Smooth muscle cell (in vitro differentiated cells): ENCODE measurements at regions not wholly inside any gene's neighbourhood (a gene's known extent, or its start where the extent isn't known, plus 50 kb on each side); places are given as distances from the start of the nearest gene placed in this dataset.

ENCODE experiments used
- DNase-seq: peaks from one replicate; lab custom pipeline; 2025; ENCODE audit not compliant: unreplicated experiment; lab: John Stamatoyannopoulos, UW
- H2AFZ ChIP-seq: fragments of 200-600 bp; sonication (generic); 2 replicates; pipeline ENCODE4 v1.6.0; 2016; ENCODE audit warnings: antibody characterized with exemption, low read depth, mild to moderate bottlenecking
- H3F3A ChIP-seq: fragments of 200-600 bp; sonication (generic); 2 replicates; pipeline ENCODE4 v1.6.0; 2017; ENCODE audit warnings: antibody characterized with exemption, low read depth
- H3K27ac ChIP-seq: fragments of 200-600 bp; sonication (generic); 2 replicates; pipeline ENCODE4 v1.5.1; 2016; ENCODE audit warnings: low read depth, mild to moderate bottlenecking
- H3K27me3 ChIP-seq: fragments of 200-600 bp; sonication (generic); 2 replicates; pipeline ENCODE4 v1.6.1; 2016; ENCODE audit warnings: low read depth, mild to moderate bottlenecking
- H3K36me3 ChIP-seq: fragments of 200-600 bp; sonication (generic); 2 replicates; pipeline ENCODE4 v1.5.1; 2016; ENCODE audit warnings: low read depth
- H3K4me1 ChIP-seq: fragments of 200-600 bp; sonication (generic); 2 replicates; pipeline ENCODE4 v1.5.1; 2016; ENCODE audit warnings: low read depth
- H3K4me2 ChIP-seq: fragments of 200-600 bp; sonication (generic); 2 replicates; pipeline ENCODE4 v1.6.0; 2016; ENCODE audit warnings: mild to moderate bottlenecking
- H3K4me3 ChIP-seq: fragments of 200-600 bp; sonication (generic); 2 replicates; pipeline ENCODE4 v1.5.1; 2016; ENCODE audit warnings: mild to moderate bottlenecking
- H3K79me2 ChIP-seq: fragments of 200-600 bp; sonication (generic); 2 replicates; pipeline ENCODE4 v1.6.0; 2016; ENCODE audit warnings: low read depth, mild to moderate bottlenecking
- H3K9ac ChIP-seq: fragments of 200-600 bp; sonication (generic); 2 replicates; pipeline ENCODE4 v1.6.0; 2016; ENCODE audit warnings: low read depth
- H3K9me3 ChIP-seq: fragments of 200-600 bp; sonication (generic); replicated peaks from 2 replicates; pipeline ENCODE4 v1.5.1; 2016; ENCODE audit warnings: low read depth
- H4K20me1 ChIP-seq: fragments of 200-600 bp; sonication (generic); 2 replicates; pipeline ENCODE4 v1.6.0; 2016; ENCODE audit warnings: low read depth
- WGBS: methylation state at CpG from one replicate; pipeline ENCODE4 v1.1.7; 2016; ENCODE audit warnings: low lambda C conversion rate; 5-methylcytosine and 5-hydroxymethylcytosine counted together
- TF ChIP-seq, protein P1 (sequence below): fragments of 200-600 bp; sonication (generic); IDR thresholded peaks from 2 replicates; pipeline ENCODE4 v1.5.1; 2017; ENCODE audit warnings: borderline replicate concordance, mild to moderate bottlenecking, antibody characterized with exemption; ENCODE audit not compliant: insufficient read depth, poor library complexity, severe bottlenecking

DNA sequence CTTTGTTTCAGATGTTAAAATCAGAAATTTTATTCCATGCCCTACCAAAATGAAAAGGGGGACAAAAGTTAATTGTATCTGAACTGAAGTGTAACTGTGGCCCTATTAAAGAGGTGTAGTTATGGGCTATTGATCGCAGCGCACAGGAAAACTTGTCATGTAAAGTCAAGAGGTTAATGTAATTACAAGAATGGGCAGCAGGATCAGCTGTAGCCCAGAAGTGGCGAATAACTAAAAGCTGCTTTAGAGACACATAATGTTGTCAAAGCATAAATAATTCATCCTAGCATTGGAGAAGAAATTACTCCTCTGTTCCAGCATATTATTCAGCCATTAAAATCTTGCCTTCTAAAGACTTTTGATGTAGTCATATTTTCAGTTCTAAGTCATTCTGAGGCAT lies 211.8 kb downstream of the EPHA4 start:
- Histone ChIP-seq H3K4me1 (no peaks in the 10 kb centered on the region), H3K9me3 (no peaks in the 10 kb centered on the region), H3K36me3 (no peaks in the 10 kb centered on the region), H3K27ac (no peak overlapping the region), H3K27me3 (peaks cover 6% of the 10 kb centered on the region), H3F3A (no peaks in the 10 kb centered on the region), H3K9ac (no peak overlapping the region), H3K4me2 (no peak overlapping the region), H3K4me3 (no peak overlapping the region), H3K79me2 (no peaks in the 10 kb centered on the region), H2AFZ (no peak overlapping the region), H4K20me1 (no peaks in the 10 kb centered on the region)
- TF ChIP-seq, protein P1, sequence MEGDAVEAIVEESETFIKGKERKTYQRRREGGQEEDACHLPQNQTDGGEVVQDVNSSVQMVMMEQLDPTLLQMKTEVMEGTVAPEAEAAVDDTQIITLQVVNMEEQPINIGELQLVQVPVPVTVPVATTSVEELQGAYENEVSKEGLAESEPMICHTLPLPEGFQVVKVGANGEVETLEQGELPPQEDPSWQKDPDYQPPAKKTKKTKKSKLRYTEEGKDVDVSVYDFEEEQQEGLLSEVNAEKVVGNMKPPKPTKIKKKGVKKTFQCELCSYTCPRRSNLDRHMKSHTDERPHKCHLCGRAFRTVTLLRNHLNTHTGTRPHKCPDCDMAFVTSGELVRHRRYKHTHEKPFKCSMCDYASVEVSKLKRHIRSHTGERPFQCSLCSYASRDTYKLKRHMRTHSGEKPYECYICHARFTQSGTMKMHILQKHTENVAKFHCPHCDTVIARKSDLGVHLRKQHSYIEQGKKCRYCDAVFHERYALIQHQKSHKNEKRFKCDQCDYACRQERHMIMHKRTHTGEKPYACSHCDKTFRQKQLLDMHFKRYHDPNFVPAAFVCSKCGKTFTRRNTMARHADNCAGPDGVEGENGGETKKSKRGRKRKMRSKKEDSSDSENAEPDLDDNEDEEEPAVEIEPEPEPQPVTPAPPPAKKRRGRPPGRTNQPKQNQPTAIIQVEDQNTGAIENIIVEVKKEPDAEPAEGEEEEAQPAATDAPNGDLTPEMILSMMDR, result no peak
- no peak for DNase-seq
- WGBS, result 96% methylated on average over 3 of the region's 3 CpGs

DNA sequence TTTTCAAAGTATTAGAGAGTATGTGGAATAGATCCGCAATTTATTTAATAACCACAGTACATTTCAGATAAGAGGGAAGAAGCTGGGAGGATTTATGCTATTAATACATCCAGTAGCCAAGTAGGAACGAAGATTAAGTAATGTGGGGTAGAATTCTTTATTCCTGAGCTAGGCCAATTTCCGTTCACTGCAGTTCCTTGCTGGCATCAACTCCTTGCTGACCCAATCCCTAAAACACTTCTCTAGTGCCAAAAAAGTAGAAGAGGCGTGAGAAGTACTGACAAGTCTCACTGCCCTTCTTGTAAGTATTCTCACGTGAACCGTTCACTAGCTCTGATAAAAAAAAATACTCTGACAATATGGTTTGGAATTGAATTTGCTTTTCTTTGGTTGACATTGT lies 211.4 kb downstream of the EPHA4 start:
- no peak overlapping the region for H3K9ac ChIP-seq
- no peaks in the 10 kb centered on the region for H3K9me3 ChIP-seq
- DNase-seq, result no peak
- no peak overlapping the region for H2AFZ ChIP-seq
- peaks cover 6% of the 10 kb centered on the region for H3K27me3 ChIP-seq
- TF ChIP-seq, protein P1, result no peak
- no peak overlapping the region for H3K4me3 ChIP-seq
- no peak overlapping the region for H3K4me2 ChIP-seq
- H3K79me2 ChIP-seq, result no peaks in the 10 kb centered on the region
- H3F3A ChIP-seq, result no peaks in the 10 kb centered on the region
- H3K36me3 ChIP-seq, result no peaks in the 10 kb centered on the region
- 83% methylated on average over 6 of the region's 6 CpGs for WGBS
- no peaks in the 10 kb centered on the region for H3K4me1 ChIP-seq
- no peak overlapping the region for H3K27ac ChIP-seq
- no peaks in the 10 kb centered on the region for H4K20me1 ChIP-seq

DNA sequence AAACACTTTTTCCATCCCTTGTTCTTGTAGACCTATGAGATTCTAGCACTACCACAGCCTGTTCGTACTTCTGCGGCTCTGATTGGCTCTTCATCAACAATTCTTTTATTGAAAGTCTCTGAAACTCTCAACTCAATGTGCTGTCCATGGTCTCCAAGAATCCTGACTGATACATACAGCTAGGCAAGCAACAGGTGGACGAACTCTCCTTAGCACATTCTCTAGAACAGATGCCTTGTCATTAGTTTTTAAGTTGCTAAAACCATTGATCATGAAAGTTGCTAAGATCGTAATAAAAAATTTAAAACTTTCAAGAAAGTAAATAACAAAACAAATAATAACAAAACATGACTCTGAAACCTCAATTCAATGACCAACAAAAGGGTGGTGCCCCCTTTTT lies 210.5 kb downstream of the EPHA4 start:
- Histone ChIP-seq H3K9me3 (no peaks in the 10 kb centered on the region), H3K9ac (no peak overlapping the region), H2AFZ (no peak overlapping the region), H3F3A (no peaks in the 10 kb centered on the region), H3K4me1 (no peaks in the 10 kb centered on the region), H3K36me3 (no peaks in the 10 kb centered on the region), H3K27ac (no peak overlapping the region), H3K4me3 (no peak overlapping the region), H3K79me2 (no peaks in the 10 kb centered on the region), H3K27me3 (peaks cover 6% of the 10 kb centered on the region), H4K20me1 (no peaks in the 10 kb centered on the region), H3K4me2 (no peak overlapping the region)
- TF ChIP-seq, protein P1, result no peak
- no peak for DNase-seq
- WGBS, result 95% methylated on average over 4 of the region's 4 CpGs

DNA sequence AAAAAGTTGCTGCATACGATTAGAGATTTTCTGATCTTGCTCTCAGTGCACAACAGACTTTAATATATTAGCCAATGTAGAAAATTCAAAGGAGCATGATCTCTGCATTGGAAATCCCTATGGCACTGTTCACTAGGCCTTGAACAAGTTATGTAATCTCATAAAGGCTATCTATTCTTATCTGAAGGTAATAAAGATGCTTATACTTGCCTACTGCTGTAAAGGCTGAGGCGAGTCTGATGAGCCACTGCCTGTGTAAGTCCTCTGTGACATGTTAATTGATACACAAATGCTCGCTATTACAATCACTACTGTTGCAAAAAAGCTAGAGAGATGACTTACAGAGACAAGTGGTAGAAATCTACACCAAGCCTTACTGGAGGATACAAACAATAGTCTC lies 207.4 kb downstream of the EPHA4 start:
- H3K9ac ChIP-seq, result no peak overlapping the region
- H3F3A ChIP-seq, result no peaks in the 10 kb centered on the region
- H4K20me1 ChIP-seq, result no peaks in the 10 kb centered on the region
- no peaks in the 10 kb centered on the region for H3K4me1 ChIP-seq
- 75% methylated on average over 3 of the region's 3 CpGs for WGBS
- H3K9me3 ChIP-seq, result no peaks in the 10 kb centered on the region
- no peak for DNase-seq
- H3K27ac ChIP-seq, result no peak overlapping the region
- H2AFZ ChIP-seq, result no peak overlapping the region
- no peaks in the 10 kb centered on the region for H3K79me2 ChIP-seq
- no peak overlapping the region for H3K4me2 ChIP-seq
- H3K4me3 ChIP-seq, result no peak overlapping the region
- TF ChIP-seq, protein P1, result no peak
- H3K27me3 ChIP-seq, result peaks cover 11% of the 10 kb centered on the region
- H3K36me3 ChIP-seq, result no peaks in the 10 kb centered on the region
